GM12865 (cell line): ENCODE measurements at regions not wholly inside any gene's neighbourhood (a gene's known extent, or its start where the extent isn't known, plus 50 kb on each side); places are given as distances from the start of the nearest gene placed in this dataset.

Source experiments
- DNase-seq: peaks from one replicate; pipeline ENCODE4 v3.0.0; 2010; ENCODE audit warnings: low read depth
- H3K4me3 ChIP-seq: 2 replicates; pipeline ENCODE4 v1.5.1; 2011; ENCODE audit warnings: mild to moderate bottlenecking, low read depth, low read length, control low read depth
- CTCF ChIP-seq: IDR thresholded peaks from 2 replicates; pipeline ENCODE4 v1.5.1; 2011; ENCODE audit warnings: low read length, control low read depth, low read depth, inconsistent platforms; ENCODE audit not compliant: insufficient read depth; ENCODE audit errors: missing control alignments

GRCh38 chr2:83874712-83875430, 584.2 kb downstream of the SUCLG1 start:
- no peak for DNase-seq
- H3K4me3 ChIP-seq, result no peak overlapping the region
- TF ChIP-seq CTCF, result no peak

- DNase-seq, result no peak
- H3K4me3 ChIP-seq, result no peak overlapping the region
- no peak for TF ChIP-seq CTCF
Measured at GRCh38 chr2:83874066-83874465, 585.0 kb downstream of the SUCLG1 start.

GRCh38 chr2:83873110-83873509, 586.0 kb downstream of the SUCLG1 start:
- no peak for TF ChIP-seq CTCF
- no peak for DNase-seq
- H3K4me3 ChIP-seq, result no peak overlapping the region

- TF ChIP-seq CTCF, result no peak
- no peak overlapping the region for H3K4me3 ChIP-seq
- no peak for DNase-seq
Measured at GRCh38 chr2:83866211-83866610, 592.9 kb downstream of the SUCLG1 start.

GRCh38 chr2:83862600-83862999, 596.5 kb downstream of the SUCLG1 start:
- no peak for DNase-seq
- H3K4me3 ChIP-seq, result no peak overlapping the region

GRCh38 chr2:83860320-83860719, 598.8 kb downstream of the SUCLG1 start:
- H3K4me3 ChIP-seq, result no peak overlapping the region
- no peak for TF ChIP-seq CTCF
- no peak for DNase-seq

More at GRCh38 chr2:83862600-83862999, 596.5 kb downstream of the SUCLG1 start:
- no peak for TF ChIP-seq CTCF

GRCh38 chr2:83859553-83859952, 599.5 kb downstream of the SUCLG1 start:
- no peak for TF ChIP-seq CTCF
- H3K4me3 ChIP-seq, result no peak overlapping the region
- DNase-seq, result no peak
